ENCODE measurements at regions not wholly inside any gene's neighbourhood (a gene's known extent, or its start where the extent isn't known, plus 50 kb on each side); places are given as distances from the start of the nearest gene placed in this dataset.
"Not testable (repeated sequence)": the region's sequence is repeated elsewhere in the genome, so short reads cannot be mapped to it uniquely, and the experiment has no call there.

DNA sequence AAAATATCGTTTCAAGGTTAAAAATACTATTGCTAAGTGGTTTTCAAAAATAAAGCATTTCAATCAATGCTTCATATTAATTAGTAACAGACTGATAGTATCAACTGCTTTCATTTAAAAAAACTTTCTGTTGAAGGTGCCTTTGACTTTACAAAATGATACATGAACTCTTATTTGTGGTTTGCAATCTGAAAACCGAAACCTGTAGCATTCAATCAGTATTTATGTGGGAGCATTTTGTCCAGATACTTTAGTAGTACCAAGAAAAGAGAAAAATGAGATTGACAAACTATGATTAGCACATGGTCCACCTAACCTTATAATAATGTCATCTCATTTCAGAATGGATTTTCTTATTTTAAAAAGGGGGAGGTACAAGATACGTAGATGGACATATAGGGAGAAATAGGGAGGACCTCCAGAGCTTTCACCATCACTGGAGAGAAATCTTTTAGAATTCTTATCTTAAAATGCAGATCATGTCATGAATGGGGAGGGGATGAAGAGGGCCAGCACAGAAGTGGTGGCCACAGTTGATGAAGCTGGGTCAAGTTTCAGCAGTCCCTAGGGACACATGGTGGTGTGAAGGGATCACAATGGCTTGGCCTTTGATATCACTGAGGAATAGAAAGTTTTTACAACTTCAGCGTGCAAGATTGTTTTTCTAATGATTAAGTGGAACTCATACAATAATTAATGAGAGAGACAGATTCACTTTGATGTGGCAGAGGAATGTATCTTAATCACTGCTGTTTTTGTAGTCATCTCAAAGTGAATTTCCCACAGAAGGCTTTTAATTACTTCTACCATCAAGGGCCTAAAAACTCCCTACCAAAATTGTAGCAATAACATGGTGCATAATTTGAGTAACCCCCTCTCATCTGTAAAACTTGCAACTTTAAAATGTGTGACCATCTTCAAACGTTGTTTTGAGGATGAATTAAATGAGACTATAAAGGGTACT, 322.3 kb upstream of the EDIL3 start:
- H3K27ac ChIP-seq (ENCODE audit: low read depth, low read length), result no peak overlapping the region
- no peaks in the 10 kb centered on the region for H3K79me1 ChIP-seq (ENCODE audit: low read length)
- H3K36me3 ChIP-seq (ENCODE audit: control insufficient read depth, insufficient read depth, low read length), result no peaks in the 10 kb centered on the region
- no peaks in the 10 kb centered on the region for H3K27me3 ChIP-seq (ENCODE audit: insufficient read depth, low read length, poor library complexity)
- no peaks in the 10 kb centered on the region for H3K4me1 ChIP-seq (ENCODE audit: control insufficient read depth, low read depth, low read length)
- H3K4me2 ChIP-seq (ENCODE audit: low read length), result no peak overlapping the region
- no peak overlapping the region for H4K8ac ChIP-seq (ENCODE audit: low read depth, low read length)
- H4K5ac ChIP-seq (ENCODE audit: low read length), result no peak overlapping the region
- no peak overlapping the region for H3K9ac ChIP-seq (ENCODE audit: low read length)
- H2BK15ac ChIP-seq (replicated peaks; ENCODE audit: low read depth), result no peak overlapping the region
- no peak overlapping the region for H3K4ac ChIP-seq (ENCODE audit: low read depth, low read length)
- DNase-seq, result no peak
- no peak overlapping the region for H2AK5ac ChIP-seq (ENCODE audit: low read length)
- H2BK5ac ChIP-seq (ENCODE audit: low read length), result no peak overlapping the region
- WGBS (ENCODE audit: extremely low coverage, insufficient coverage, low lambda C conversion rate), result no CpG with 5 or more reads among the region's 5 CpGs
- H3K23ac ChIP-seq (ENCODE audit: low read length), result no peak overlapping the region
- H3K56ac ChIP-seq (ENCODE audit: low read length), result no peak overlapping the region
- no peak overlapping the region for H2BK120ac ChIP-seq (ENCODE audit: low read depth, low read length)
- H3K79me2 ChIP-seq (ENCODE audit: control insufficient read depth, insufficient read depth, low read length), result no peaks in the 10 kb centered on the region
- H3K4me3 ChIP-seq (ENCODE audit: low read length), result no peak overlapping the region
- H3K18ac ChIP-seq (ENCODE audit: low read length), result no peak overlapping the region

DNA sequence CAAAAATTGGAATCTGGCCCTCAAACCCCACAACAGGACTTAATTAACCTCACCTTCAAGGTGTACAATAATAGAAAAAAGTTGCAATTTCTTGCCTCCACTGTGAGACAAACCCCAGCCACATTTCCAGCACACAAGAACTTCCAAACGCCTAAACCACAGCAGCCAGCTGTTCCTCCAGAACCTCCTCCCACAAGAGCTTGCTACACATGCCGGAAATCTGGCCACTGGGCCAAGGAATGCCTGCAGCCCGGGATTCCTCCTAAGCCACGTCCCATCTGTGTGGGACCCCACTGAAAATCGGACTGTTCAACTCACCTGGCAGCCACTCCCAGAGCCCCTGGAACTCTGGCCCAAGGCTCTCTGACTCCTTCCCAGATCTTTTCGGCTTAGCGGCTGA, 315.9 kb upstream of the EDIL3 start:
- WGBS (ENCODE audit: extremely low coverage, insufficient coverage, low lambda C conversion rate), result no CpG with 5 or more reads among the region's 7 CpGs
- H3K79me1 ChIP-seq (ENCODE audit: low read length); H3K79me2 ChIP-seq (ENCODE audit: control insufficient read depth, insufficient read depth, low read length); H2BK15ac ChIP-seq (replicated peaks; ENCODE audit: low read depth); H3K4me3 ChIP-seq (ENCODE audit: low read length); H3K27me3 ChIP-seq (ENCODE audit: insufficient read depth, low read length, poor library complexity); H2AK5ac ChIP-seq (ENCODE audit: low read length); H2BK120ac ChIP-seq (ENCODE audit: low read depth, low read length); H3K23ac ChIP-seq (ENCODE audit: low read length); H3K27ac ChIP-seq (ENCODE audit: low read depth, low read length); H3K4me1 ChIP-seq (ENCODE audit: control insufficient read depth, low read depth, low read length); DNase-seq; H3K56ac ChIP-seq (ENCODE audit: low read length); H3K4me2 ChIP-seq (ENCODE audit: low read length); H3K9ac ChIP-seq (ENCODE audit: low read length); H4K8ac ChIP-seq (ENCODE audit: low read depth, low read length); H3K36me3 ChIP-seq (ENCODE audit: control insufficient read depth, insufficient read depth, low read length); H3K18ac ChIP-seq (ENCODE audit: low read length); H3K4ac ChIP-seq (ENCODE audit: low read depth, low read length); H4K5ac ChIP-seq (ENCODE audit: low read length); H2BK5ac ChIP-seq (ENCODE audit: low read length): not testable (repeated sequence)

DNA sequence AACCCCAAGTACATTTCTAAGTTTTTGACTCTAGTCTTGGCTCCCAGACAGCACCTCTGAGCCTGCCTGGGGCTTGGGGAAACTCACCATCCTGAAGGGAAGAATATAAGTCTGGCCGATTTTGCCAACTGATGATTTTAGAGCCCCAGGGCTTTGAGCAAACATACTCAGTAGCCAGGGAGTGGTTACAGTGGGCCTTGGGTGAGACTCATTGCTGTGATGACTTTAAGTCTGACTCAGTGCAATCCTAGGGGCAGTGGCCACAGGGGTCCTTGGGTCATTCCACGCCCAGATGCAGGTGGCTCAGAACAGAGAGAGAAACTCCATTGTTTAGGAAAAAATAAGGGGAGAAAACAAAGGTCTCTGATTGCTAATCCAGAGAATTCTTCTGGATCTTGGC, 312.0 kb upstream of the EDIL3 start:
- H2BK15ac ChIP-seq (replicated peaks; ENCODE audit: low read depth), result no peak overlapping the region
- no peak overlapping the region for H2BK120ac ChIP-seq (ENCODE audit: low read depth, low read length)
- no peak overlapping the region for H2AK5ac ChIP-seq (ENCODE audit: low read length)
- H2BK5ac ChIP-seq (ENCODE audit: low read length), result no peak overlapping the region
- no peaks in the 10 kb centered on the region for H3K79me2 ChIP-seq (ENCODE audit: control insufficient read depth, insufficient read depth, low read length)
- H3K27ac ChIP-seq (ENCODE audit: low read depth, low read length), result no peak overlapping the region
- H4K8ac ChIP-seq (ENCODE audit: low read depth, low read length), result no peak overlapping the region
- no peaks in the 10 kb centered on the region for H3K36me3 ChIP-seq (ENCODE audit: control insufficient read depth, insufficient read depth, low read length)
- no CpG with 5 or more reads among the region's 2 CpGs for WGBS (ENCODE audit: extremely low coverage, insufficient coverage, low lambda C conversion rate)
- no peak overlapping the region for H3K56ac ChIP-seq (ENCODE audit: low read length)
- H3K4me3 ChIP-seq (ENCODE audit: low read length), result no peak overlapping the region
- H4K5ac ChIP-seq (ENCODE audit: low read length), result no peak overlapping the region
- H3K4ac ChIP-seq (ENCODE audit: low read depth, low read length), result no peak overlapping the region
- H3K9ac ChIP-seq (ENCODE audit: low read length), result no peak overlapping the region
- no peak for DNase-seq
- H3K18ac ChIP-seq (ENCODE audit: low read length), result no peak overlapping the region
- no peak overlapping the region for H3K23ac ChIP-seq (ENCODE audit: low read length)
- H3K4me1 ChIP-seq (ENCODE audit: control insufficient read depth, low read depth, low read length), result no peaks in the 10 kb centered on the region
- H3K27me3 ChIP-seq (ENCODE audit: insufficient read depth, low read length, poor library complexity), result no peaks in the 10 kb centered on the region
- no peaks in the 10 kb centered on the region for H3K79me1 ChIP-seq (ENCODE audit: low read length)
- H3K4me2 ChIP-seq (ENCODE audit: low read length), result no peak overlapping the region

DNA sequence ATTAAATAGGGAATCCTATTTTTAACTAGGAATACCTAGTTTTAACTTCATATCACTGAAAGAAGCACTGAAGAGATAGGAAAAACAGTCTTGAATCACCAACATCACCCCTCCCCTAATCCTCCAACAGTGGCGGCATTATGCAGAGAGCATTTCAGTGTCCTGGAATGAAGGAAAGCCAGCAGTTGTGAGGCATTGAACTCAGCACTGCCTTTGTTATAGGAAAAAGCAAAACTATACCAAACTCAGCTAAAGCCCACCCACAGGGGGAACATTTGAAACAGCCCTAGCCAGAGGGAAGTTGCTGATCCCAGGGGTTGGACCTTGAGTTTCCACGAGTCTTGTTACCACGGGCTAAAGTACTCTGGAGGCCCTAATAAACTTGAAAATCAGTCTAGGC, 310.6 kb upstream of the EDIL3 start:
- no CpG with 5 or more reads among the region's 3 CpGs for WGBS (ENCODE audit: extremely low coverage, insufficient coverage, low lambda C conversion rate)
- Histone ChIP-seq H2BK5ac (ENCODE audit: low read length) (no peak overlapping the region), H2BK120ac (ENCODE audit: low read depth, low read length) (no peak overlapping the region), H3K4me3 (ENCODE audit: low read length) (no peak overlapping the region), H3K27me3 (ENCODE audit: insufficient read depth, low read length, poor library complexity) (no peaks in the 10 kb centered on the region), H3K36me3 (ENCODE audit: control insufficient read depth, insufficient read depth, low read length) (no peaks in the 10 kb centered on the region), H3K79me2 (ENCODE audit: control insufficient read depth, insufficient read depth, low read length) (no peaks in the 10 kb centered on the region), H3K27ac (ENCODE audit: low read depth, low read length) (no peak overlapping the region), H3K23ac (ENCODE audit: low read length) (no peak overlapping the region), H2BK15ac (replicated peaks; ENCODE audit: low read depth) (no peak overlapping the region), H2AK5ac (ENCODE audit: low read length) (no peak overlapping the region), H3K4me2 (ENCODE audit: low read length) (no peak overlapping the region), H4K8ac (ENCODE audit: low read depth, low read length) (no peak overlapping the region), H4K5ac (ENCODE audit: low read length) (no peak overlapping the region), H3K79me1 (ENCODE audit: low read length) (no peaks in the 10 kb centered on the region), H3K9ac (ENCODE audit: low read length) (no peak overlapping the region), H3K56ac (ENCODE audit: low read length) (no peak overlapping the region), H3K4me1 (ENCODE audit: control insufficient read depth, low read depth, low read length) (no peaks in the 10 kb centered on the region), H3K4ac (ENCODE audit: low read depth, low read length) (no peak overlapping the region), H3K18ac (ENCODE audit: low read length) (no peak overlapping the region)
- DNase-seq, result no peak

DNA sequence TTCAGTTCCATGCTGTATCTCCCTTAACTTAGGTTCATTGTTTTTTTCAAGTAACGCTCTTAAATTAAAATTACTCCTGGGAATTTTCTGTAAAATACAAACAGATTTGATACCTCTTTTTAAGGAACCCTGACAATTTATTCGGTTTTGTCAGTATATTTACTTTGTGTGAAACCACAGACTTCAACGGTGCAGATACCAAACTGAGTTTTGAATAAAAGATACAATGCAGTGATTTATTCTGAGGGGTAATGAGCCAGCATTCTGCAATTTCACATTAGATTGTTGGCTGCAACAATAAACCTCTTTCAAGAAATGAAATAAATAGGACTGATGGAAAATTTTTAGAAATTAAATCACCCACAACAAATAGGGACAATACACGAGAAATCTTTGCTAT, 308.6 kb upstream of the EDIL3 start:
- no peaks in the 10 kb centered on the region for H3K4me1 ChIP-seq (ENCODE audit: control insufficient read depth, low read depth, low read length)
- H3K79me2 ChIP-seq (ENCODE audit: control insufficient read depth, insufficient read depth, low read length), result no peaks in the 10 kb centered on the region
- H3K79me1 ChIP-seq (ENCODE audit: low read length), result no peaks in the 10 kb centered on the region
- no peaks in the 10 kb centered on the region for H3K36me3 ChIP-seq (ENCODE audit: control insufficient read depth, insufficient read depth, low read length)
- H3K27me3 ChIP-seq (ENCODE audit: insufficient read depth, low read length, poor library complexity), result no peaks in the 10 kb centered on the region
- no peak overlapping the region for H4K5ac ChIP-seq (ENCODE audit: low read length)
- no peak overlapping the region for H3K56ac ChIP-seq (ENCODE audit: low read length)
- no peak overlapping the region for H3K23ac ChIP-seq (ENCODE audit: low read length)
- no peak overlapping the region for H2AK5ac ChIP-seq (ENCODE audit: low read length)
- no peak overlapping the region for H2BK120ac ChIP-seq (ENCODE audit: low read depth, low read length)
- H3K4ac ChIP-seq (ENCODE audit: low read depth, low read length), result no peak overlapping the region
- H2BK15ac ChIP-seq (replicated peaks; ENCODE audit: low read depth), result no peak overlapping the region
- no peak overlapping the region for H3K9ac ChIP-seq (ENCODE audit: low read length)
- H3K27ac ChIP-seq (ENCODE audit: low read depth, low read length), result no peak overlapping the region
- no peak overlapping the region for H3K4me2 ChIP-seq (ENCODE audit: low read length)
- no peak for DNase-seq
- H2BK5ac ChIP-seq (ENCODE audit: low read length), result no peak overlapping the region
- H3K18ac ChIP-seq (ENCODE audit: low read length), result no peak overlapping the region
- no peak overlapping the region for H3K4me3 ChIP-seq (ENCODE audit: low read length)
- WGBS (ENCODE audit: extremely low coverage, insufficient coverage, low lambda C conversion rate), result no CpG with 5 or more reads among the region's 4 CpGs
- H4K8ac ChIP-seq (ENCODE audit: low read depth, low read length), result no peak overlapping the region

DNA sequence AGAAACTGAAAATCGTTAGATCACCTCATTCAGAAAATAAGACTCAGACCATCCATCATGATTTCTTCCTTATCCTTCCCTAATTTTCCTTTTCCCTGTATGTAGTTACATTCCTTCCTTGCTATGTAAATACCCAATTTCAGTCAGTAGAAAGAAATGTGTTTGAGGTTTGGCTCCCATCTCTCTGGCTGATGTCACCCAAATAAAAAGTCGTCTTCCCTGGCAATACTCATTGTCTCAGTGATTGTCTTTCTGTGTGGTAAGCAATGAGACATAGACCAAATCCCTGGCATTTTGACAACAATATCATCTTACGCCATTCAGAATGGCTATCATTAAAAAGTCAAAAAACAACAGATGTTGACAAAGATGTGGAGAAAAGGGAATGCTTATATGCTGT, 303.9 kb upstream of the EDIL3 start:
- WGBS (ENCODE audit: extremely low coverage, insufficient coverage, low lambda C conversion rate), result no CpG with 5 or more reads among the region's 3 CpGs

More for the DNA sequence above, 303.9 kb upstream of the EDIL3 start:
- no peak overlapping the region for H2BK5ac ChIP-seq (ENCODE audit: low read length)
- no peaks in the 10 kb centered on the region for H3K79me1 ChIP-seq (ENCODE audit: low read length)
- H3K36me3 ChIP-seq (ENCODE audit: control insufficient read depth, insufficient read depth, low read length), result no peaks in the 10 kb centered on the region
- H3K4me1 ChIP-seq (ENCODE audit: control insufficient read depth, low read depth, low read length), result no peaks in the 10 kb centered on the region
- H3K27ac ChIP-seq (ENCODE audit: low read depth, low read length), result no peak overlapping the region
- no peak overlapping the region for H3K4ac ChIP-seq (ENCODE audit: low read depth, low read length)
- no peak overlapping the region for H3K4me3 ChIP-seq (ENCODE audit: low read length)
- no peaks in the 10 kb centered on the region for H3K79me2 ChIP-seq (ENCODE audit: control insufficient read depth, insufficient read depth, low read length)
- no peak overlapping the region for H3K56ac ChIP-seq (ENCODE audit: low read length)
- H3K23ac ChIP-seq (ENCODE audit: low read length), result no peak overlapping the region
- no peaks in the 10 kb centered on the region for H3K27me3 ChIP-seq (ENCODE audit: insufficient read depth, low read length, poor library complexity)
- H4K8ac ChIP-seq (ENCODE audit: low read depth, low read length), result no peak overlapping the region
- no peak overlapping the region for H2BK120ac ChIP-seq (ENCODE audit: low read depth, low read length)
- no peak overlapping the region for H2BK15ac ChIP-seq (replicated peaks; ENCODE audit: low read depth)
- H2AK5ac ChIP-seq (ENCODE audit: low read length), result no peak overlapping the region
- H3K18ac ChIP-seq (ENCODE audit: low read length), result no peak overlapping the region
- H4K5ac ChIP-seq (ENCODE audit: low read length), result no peak overlapping the region
- peak; percentile 8 for DNase-seq
- H3K9ac ChIP-seq (ENCODE audit: low read length), result no peak overlapping the region
- H3K4me2 ChIP-seq (ENCODE audit: low read length), result no peak overlapping the region
